T1000 (cell line): ENCODE measurements at regions not wholly inside any gene's neighbourhood (a gene's known extent, or its start where the extent isn't known, plus 50 kb on each side); places are given as distances from the start of the nearest gene placed in this dataset.

Experiments
- DNase-seq: peaks from one replicate; lab custom pipeline; 2025; ENCODE audit warnings: mixed read lengths; lab: John Stamatoyannopoulos, UW

DNA sequence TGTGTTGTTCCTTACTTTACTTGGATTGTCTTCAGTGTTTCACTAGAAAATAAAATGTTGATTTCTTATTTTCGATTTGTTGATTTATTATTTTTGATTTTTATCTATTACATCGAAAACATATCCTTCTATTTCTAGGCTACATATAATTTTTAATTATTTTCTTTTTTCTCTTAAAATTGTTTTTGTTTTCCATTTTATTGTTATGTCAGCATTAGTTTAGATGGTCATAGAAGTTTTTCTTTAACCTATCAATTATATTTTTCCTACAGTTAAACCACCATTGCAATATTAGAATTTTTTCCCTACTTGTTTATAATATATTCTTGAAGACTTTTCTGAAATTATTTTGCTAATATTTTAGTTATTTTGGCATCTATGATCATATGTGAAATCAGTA lies 1685.1 kb downstream of the RPA4 start:
- no peak for DNase-seq

DNA sequence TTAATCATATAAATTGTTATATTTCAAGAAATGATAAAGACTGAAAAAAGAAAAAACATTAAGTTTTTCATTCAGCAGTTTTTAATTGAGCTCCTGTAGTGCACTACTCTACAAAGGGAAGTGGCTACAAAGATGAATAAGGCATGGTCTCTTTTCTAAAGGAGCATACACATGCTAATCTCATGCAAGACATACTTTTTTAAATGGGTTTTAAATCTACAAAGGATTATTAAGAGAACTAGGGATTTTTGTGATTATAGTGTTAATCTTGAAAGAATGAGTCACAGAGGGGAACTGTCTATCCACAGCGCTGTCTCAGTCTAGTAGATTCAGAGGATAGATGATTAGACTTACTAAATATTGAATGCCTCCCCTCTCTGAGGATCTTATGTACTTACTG lies 1722.2 kb downstream of the RPA4 start:
- DNase-seq = no peak

DNA sequence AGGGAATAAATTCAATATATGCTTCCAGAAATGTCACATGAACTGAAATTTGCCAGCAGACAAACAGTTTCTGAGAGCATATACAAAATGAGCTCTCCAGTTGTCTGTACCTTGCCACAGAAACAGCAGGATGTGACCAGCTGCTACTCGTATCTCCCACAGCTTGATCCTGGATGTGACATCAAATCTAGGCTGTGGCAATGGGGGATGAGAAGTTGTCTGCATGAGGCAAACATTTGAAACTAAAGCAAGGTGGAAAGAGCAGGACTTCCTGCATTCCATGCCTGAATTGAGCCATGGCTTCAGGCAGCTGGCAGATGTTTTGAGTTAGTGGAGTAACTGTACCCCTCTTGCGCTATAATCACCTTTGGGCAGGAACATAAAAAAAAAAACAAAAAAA lies 1724.0 kb downstream of the RPA4 start:
- DNase-seq = no peak

DNA sequence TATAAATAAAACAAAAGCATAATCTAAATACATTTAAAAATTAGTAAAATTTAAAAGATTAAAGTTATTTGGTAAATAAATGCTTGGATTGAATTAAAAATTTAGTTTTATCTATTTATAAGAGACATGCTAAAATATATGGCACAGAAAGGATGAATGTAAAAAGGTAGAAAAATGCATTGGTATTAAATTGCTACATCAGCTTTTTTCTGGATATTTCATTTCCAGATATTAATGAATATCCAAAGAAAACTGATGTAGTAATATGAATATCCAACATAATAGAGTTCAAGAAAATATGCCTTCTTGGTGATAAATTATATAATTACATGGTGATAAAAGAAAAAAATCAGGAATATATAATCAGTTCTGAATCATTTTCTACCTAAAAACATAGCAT lies 1743.9 kb downstream of the RPA4 start:
- no peak for DNase-seq

DNA sequence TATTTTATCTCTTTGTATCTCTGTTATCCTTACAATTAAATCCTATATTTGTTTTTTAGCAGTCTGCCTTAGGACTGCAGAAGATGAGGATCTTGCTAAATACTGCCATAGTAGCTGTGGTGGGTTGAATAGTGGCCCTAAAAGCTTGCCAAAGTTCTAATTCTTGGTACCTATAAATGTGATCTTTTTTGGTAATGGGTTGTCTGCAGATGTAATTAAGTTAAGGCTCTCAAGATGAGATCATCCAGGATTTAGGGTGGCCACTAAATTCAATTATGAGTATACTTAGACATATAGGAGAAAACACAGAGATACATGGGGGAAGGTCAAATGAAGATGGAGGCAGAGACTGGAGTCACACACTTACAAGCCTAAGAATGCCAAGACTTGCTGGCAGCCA lies 1753.7 kb downstream of the RPA4 start:
- no peak for DNase-seq

DNA sequence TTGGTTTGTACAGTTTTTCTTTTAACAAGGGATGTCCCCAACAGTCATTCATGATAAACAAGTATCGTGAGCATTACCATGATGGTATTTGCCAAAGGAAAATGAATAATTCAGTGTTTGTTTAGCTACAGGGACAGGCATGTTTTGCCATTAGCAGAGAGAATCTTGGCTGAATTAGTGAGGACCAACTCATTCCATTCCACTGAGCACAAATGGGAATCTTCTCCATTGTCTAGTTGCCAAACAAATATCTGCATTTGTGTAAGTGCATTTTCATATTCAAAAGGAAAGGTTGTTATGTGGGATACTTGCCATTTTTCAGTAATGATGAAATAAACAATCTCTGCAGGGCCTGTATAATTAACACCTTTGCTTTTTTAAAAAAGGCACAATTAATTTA lies 1762.6 kb downstream of the RPA4 start:
- DNase-seq = no peak

DNA sequence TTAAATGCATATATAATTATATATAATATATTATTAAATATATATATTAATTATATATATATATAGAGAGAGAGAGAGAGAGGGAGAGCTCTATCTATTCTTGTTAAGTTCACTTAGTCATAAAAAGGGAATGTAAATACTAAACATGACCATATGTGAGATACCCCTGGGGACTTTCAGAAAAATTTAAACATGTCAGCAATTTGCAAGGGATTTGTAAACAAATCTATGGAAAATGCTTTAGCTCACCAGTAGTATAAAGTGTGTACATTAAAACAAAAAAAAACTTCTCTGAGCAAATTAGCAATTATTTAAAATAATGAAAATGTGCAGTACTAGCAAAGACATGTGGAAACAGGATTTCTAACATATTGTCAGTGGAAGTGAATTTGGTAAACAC lies 1755.5 kb downstream of the PCDH19 start:
- no peak for DNase-seq
